ENCODE measurements at regions not wholly inside any gene's neighbourhood (a gene's known extent, or its start where the extent isn't known, plus 50 kb on each side); places are given as distances from the start of the nearest gene placed in this dataset.

GRCh38 chr10:6907877-6908530 lies 327.9 kb upstream of the PRKCQ start:
- H3K27ac ChIP-seq = no peak overlapping the region
- TF ChIP-seq CTCF (IDR thresholded peaks at IDR 0.05) = no peak
- TF ChIP-seq ZFX (IDR thresholded peaks at IDR 0.05; ENCODE audit: borderline replicate concordance) = no peak

GRCh38 chr10:6894405-6894804 lies 314.3 kb upstream of the PRKCQ start:
- no peak for TF ChIP-seq CTCF (IDR thresholded peaks at IDR 0.05)
- no peak for TF ChIP-seq ZFX (IDR thresholded peaks at IDR 0.05; ENCODE audit: borderline replicate concordance)
- no peak overlapping the region for H3K27ac ChIP-seq

- TF ChIP-seq CTCF (IDR thresholded peaks at IDR 0.05) = no peak
- no peak for TF ChIP-seq ZFX (IDR thresholded peaks at IDR 0.05; ENCODE audit: borderline replicate concordance)
- H3K27ac ChIP-seq = no peak overlapping the region
Observed at GRCh38 chr10:6892864-6893263, 312.8 kb upstream of the PRKCQ start.

GRCh38 chr10:6891924-6892323 lies 311.8 kb upstream of the PRKCQ start:
- H3K27ac ChIP-seq = no peak overlapping the region
- no peak for TF ChIP-seq ZFX (IDR thresholded peaks at IDR 0.05; ENCODE audit: borderline replicate concordance)

GRCh38 chr10:6889718-6890117 lies 309.6 kb upstream of the PRKCQ start:
- no peak overlapping the region for H3K27ac ChIP-seq
- TF ChIP-seq CTCF (IDR thresholded peaks at IDR 0.05) = no peak
- TF ChIP-seq ZFX (IDR thresholded peaks at IDR 0.05; ENCODE audit: borderline replicate concordance) = no peak

- H3K27ac ChIP-seq = no peak overlapping the region
- TF ChIP-seq CTCF (IDR thresholded peaks at IDR 0.05) (no peak), ZFX (IDR thresholded peaks at IDR 0.05; ENCODE audit: borderline replicate concordance) (no peak)
Observed at GRCh38 chr10:6888434-6888833, 308.4 kb upstream of the PRKCQ start.

- H3K27ac ChIP-seq = no peak overlapping the region
- TF ChIP-seq CTCF (IDR thresholded peaks at IDR 0.05) (no peak), ZFX (IDR thresholded peaks at IDR 0.05; ENCODE audit: borderline replicate concordance) (no peak)
Observed at GRCh38 chr10:6885284-6885683, 305.2 kb upstream of the PRKCQ start.

- TF ChIP-seq ZFX (IDR thresholded peaks at IDR 0.05; ENCODE audit: borderline replicate concordance) = no peak
- no peak for TF ChIP-seq CTCF (IDR thresholded peaks at IDR 0.05)
Observed at GRCh38 chr10:6881987-6882386, 301.9 kb upstream of the PRKCQ start.

More at GRCh38 chr10:6881987-6882386, 301.9 kb upstream of the PRKCQ start:
- H3K27ac ChIP-seq = no peak overlapping the region
